HG02943 (cell line): ENCODE measurements at regions not wholly inside any gene's neighbourhood (a gene's known extent, or its start where the extent isn't known, plus 50 kb on each side); places are given as distances from the start of the nearest gene placed in this dataset.
"Not testable (repeated sequence)": the region's sequence is repeated elsewhere in the genome, so short reads cannot be mapped to it uniquely, and the experiment has no call there.

Source experiments
- ATAC-seq: cut with Tn5 transposase; IDR thresholded peaks from one replicate; pipeline ENCODE4 v1.9.1; 2021; ENCODE audit warnings: mild to moderate bottlenecking, low read depth, moderate library complexity; ENCODE audit not compliant: unreplicated experiment

GRCh38 chr4:11069581-11070211 lies 359.0 kb downstream of the HS3ST1 start:
- ATAC-seq = no peak

GRCh38 chr4:11069083-11069482 lies 359.6 kb downstream of the HS3ST1 start:
- no peak for ATAC-seq

DNA sequence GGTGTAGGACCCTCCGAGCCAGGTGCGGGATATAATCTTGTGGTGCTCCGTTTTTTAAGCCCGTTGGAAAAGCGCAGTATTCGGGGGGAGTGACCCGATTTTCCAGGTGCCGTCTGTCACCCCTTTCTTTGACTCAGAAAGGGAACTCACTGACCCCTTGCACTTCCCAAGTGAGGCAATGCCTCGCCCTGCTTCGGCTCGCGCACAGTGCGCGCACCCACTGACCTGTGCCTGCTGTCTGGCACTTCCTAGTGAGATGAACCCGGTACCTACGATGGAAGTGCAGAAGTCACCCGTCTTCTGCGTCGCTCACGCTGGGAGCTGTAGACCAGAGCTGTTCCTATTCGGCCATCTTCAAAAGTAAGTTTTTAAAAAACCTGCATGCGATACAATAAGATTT lies 362.1 kb downstream of the HS3ST1 start:
- not testable (repeated sequence) for ATAC-seq

DNA sequence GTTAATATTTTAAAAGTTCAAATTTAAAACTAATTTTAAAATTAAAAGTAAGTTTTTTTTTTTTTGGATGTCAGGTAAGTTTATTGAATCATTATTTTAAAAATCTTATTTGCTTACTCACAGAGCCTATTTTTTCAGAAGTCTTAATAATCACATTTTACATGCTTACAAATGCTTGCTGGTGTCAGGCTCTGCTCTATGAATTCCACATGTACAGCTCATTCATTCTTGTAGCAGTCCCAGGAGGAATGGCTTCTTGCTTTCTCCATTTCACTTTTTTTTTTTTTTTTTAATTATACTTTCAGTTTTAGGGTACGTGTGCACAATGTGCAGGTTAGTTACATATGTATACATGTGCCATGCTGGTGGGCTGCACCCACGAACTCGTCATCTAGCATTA lies 368.1 kb downstream of the HS3ST1 start:
- ATAC-seq = not testable (repeated sequence)

DNA sequence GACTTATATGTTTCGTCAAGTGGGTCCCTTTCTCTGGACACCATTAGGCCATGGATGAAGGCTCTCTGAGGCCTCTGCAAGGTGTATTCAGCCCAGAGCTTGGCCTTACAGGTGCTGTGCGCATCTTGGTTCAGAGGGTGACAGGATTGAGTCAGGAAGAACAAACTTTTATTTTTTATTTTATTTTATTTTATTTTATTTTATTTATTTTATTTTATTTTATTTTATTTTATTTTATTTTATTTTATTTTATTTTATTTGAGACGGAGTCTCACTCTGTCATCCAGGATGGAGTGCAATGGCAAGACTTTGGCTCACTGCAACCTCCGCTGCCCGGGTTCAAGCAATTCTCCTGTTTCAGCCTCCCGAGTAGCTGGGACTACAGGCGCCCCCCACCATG lies 370.4 kb upstream of the CLNK start:
- not testable (repeated sequence) for ATAC-seq

DNA sequence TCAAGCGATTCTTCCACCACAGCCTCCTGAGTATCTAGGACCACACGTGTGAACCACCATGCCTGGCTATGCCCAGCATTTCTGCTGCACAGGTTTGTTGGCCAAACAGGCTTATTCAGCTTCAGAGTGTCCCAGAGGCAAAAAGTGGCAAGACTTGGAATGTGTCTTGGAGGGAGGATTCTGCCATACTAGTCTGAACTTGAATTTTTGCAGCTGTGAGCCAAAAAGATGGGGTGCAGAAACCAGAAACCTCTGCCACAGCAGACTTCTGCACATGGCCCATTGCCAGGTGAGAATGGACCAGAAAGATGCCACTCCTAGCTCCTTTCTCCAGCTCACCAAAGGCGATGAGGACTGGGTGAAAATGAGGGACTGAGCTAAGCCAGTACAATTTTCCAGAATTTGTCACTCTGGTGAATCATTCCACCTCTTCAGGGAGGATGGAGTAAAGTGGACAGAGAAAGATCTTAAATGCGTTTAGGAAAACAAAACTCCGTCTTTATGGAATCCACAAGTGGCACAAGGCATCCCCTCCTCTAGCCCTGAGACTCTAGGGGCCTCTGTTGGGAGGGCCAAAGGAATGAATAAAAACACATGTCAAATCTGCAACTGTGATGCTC lies 369.1 kb upstream of the CLNK start:
- ATAC-seq = no peak

GRCh38 chr4:11051181-11051580 lies 366.6 kb upstream of the CLNK start:
- ATAC-seq = no peak

- no peak for ATAC-seq
These were observed 366.2 kb upstream of the CLNK start for GRCh38 chr4:11050766-11051165.

DNA sequence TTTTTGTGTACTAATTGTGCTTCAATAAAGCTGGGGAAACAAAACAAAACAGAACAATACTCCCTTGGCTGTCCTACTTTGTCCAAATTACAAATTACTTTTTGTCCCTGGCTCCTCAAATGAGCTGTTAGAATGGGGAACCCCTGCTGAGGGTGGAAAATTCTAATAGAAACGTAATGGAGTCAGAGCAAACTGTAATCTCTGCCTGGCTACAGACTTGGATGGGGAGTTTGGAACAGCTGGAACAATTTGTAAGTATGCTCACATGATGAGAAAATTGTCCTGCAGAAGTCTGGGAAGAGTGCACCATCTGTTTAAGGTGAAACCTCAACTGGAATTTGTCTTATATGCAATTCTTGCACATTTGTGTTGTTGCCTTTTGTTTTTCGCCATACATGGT lies 364.4 kb upstream of the CLNK start:
- ATAC-seq = no peak

- ATAC-seq = no peak
These were observed 358.2 kb upstream of the CLNK start for GRCh38 chr4:11042760-11043159.

- no peak for ATAC-seq
These were observed 355.1 kb upstream of the CLNK start for GRCh38 chr4:11039634-11040131.

DNA sequence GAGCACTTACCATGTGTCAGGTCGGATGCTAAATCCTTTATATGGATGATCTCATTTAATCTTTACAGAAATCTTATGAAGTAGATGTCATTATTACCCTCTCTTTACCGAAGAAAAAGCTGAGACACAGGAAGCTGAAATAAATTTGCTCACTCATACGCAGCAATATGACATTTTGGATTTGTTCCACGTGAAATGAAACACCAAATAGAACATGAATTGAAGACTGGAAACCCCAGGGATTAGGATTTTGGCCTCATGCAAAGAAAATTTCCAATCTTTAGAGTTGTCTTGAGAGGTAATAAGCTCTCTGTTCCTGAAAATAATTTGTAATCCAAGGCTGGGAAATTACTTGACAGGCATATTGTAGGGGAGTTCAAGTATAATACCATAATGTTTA lies 354.4 kb upstream of the CLNK start:
- ATAC-seq = no peak

GRCh38 chr4:11037637-11038036 lies 353.1 kb upstream of the CLNK start:
- ATAC-seq = no peak

- ATAC-seq = no peak
These were observed 343.8 kb upstream of the CLNK start for GRCh38 chr4:11028334-11028733.

- ATAC-seq = no peak
These were observed 336.8 kb upstream of the CLNK start for GRCh38 chr4:11021333-11021732.

- no peak for ATAC-seq
These were observed 335.1 kb upstream of the CLNK start for GRCh38 chr4:11019451-11020240.

- ATAC-seq = no peak
These were observed 329.6 kb upstream of the CLNK start for GRCh38 chr4:11014199-11014598.

DNA sequence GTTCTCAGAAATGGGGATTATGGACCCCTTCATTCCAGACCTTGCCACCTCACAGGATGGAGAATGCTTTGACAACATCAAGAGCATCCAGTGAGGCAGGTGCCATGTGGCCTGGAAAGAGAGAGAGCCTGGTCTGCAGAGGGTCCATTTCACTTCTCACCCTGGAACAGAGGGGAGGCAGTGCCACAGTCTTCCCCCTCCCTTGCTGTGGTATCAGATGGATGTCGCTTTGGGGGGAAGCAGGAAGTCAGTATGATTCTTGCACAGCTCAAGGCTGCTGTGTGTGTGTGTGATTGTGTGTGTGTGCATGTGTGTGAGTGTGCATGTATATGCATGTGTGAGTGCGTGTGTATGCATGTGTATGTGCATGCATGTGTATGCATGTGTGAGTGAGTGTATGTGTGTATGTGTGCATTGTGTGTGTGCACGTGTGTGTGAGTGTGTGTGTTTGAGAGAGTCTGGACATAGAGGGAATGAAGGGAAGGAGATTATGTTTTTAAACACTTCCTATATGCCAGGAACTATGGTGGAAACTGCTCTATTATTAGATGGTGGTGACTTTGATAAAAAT lies 328.6 kb upstream of the CLNK start:
- ATAC-seq = no peak

DNA sequence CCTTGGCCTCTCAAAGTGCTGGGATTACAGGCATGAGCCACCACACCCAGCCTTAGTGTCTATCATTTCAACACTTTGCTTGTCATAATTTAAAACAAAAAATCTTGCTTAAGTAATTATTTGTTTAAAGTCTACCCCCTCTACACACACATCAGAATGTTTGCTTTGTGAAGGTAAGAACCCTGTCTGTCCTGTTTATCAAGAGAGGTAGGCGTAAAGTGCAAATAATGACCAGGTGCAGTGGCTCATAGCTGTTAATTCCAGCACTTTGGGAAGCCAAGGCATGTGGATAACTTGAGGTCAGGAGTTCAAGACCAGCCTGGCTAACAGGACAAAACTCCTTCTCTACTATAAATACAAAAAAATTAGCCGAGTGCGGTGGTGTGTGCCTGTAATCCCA lies 326.7 kb upstream of the CLNK start:
- ATAC-seq = no peak

DNA sequence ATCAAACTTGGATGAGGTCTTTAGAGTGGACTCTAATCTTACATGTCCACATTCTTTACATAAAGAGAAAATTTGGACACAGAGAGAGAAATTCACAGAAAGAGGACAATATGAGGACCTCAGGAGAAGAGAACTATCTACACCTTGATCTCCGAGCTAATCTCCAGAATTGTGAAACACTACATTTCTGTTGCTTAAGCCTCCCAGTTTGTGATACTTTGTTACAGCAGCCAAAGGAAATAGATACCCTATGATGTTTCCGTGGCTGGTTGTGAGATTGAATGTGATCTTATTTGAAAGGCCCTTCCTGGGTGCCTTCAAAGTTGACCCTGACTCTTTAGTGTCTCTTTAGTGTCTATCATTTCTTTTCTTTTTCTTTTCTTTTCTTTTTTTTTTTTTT lies 326.1 kb upstream of the CLNK start:
- no peak for ATAC-seq

GRCh38 chr4:11009281-11009680 lies 324.7 kb upstream of the CLNK start:
- ATAC-seq = no peak
